Suprapubic skin (tissue), 4 donors: ENCODE measurements at regions not wholly inside any gene's neighbourhood (a gene's known extent, or its start where the extent isn't known, plus 50 kb on each side); places are given as distances from the start of the nearest gene placed in this dataset.
"Not testable (repeated sequence)": the region's sequence is repeated elsewhere in the genome, so short reads cannot be mapped to it uniquely, and the experiment has no call there.

Source experiments
- DNase-seq, 2 donors: peaks; one replicate each; pipeline ENCODE4 v3.0.0-alpha.2; 2019; ENCODE audit warnings: low spot score in 2 of 2
- H3K27ac ChIP-seq: fragments of 200-600 bp; sonication (generic); one replicate; pipeline ENCODE4 v1.5.1; 2019
- H3K27me3 ChIP-seq: fragments of 200-600 bp; sonication (generic); one replicate; pipeline ENCODE4 v1.5.1; 2019
- H3K36me3 ChIP-seq: fragments of 200-600 bp; sonication (generic); one replicate; pipeline ENCODE4 v1.5.1; 2019
- H3K4me1 ChIP-seq: fragments of 200-600 bp; sonication (generic); one replicate; pipeline ENCODE4 v1.5.1; 2019
- H3K4me3 ChIP-seq: fragments of 200-600 bp; sonication (generic); one replicate; pipeline ENCODE4 v1.5.1; 2019; ENCODE audit warnings: mild to moderate bottlenecking
- H3K9me3 ChIP-seq: fragments of 200-600 bp; sonication (generic); one replicate; pipeline ENCODE4 v1.5.1; 2019
- CTCF ChIP-seq, 2 donors: fragments of 200-600 bp in 1 of 2; fragments of 450-650 bp in 1 of 2; sonication (generic) in 1 of 2; IDR thresholded peaks; one replicate each; pipeline ENCODE4 v1.5.1; 2016 to 2019; ENCODE audit warnings: antibody characterized with exemption in 2 of 2, mild to moderate bottlenecking in 1 of 2, moderate library complexity in 1 of 2
- EP300 ChIP-seq: sonication (generic); formaldehyde crosslinking; IDR thresholded peaks from one replicate; pipeline ENCODE4 v1.6.1; 2017; ENCODE audit warnings: antibody characterized with exemption
- POLR2A ChIP-seq, 2 donors: fragments of 450-650 bp; IDR thresholded peaks; one replicate each; pipeline ENCODE4 v1.6.1; 2017; ENCODE audit warnings: antibody characterized with exemption in 2 of 2, mild to moderate bottlenecking in 2 of 2, moderate library complexity in 2 of 2
- POLR2AphosphoS5 ChIP-seq, 3 donors: sonication (generic); formaldehyde crosslinking; IDR thresholded peaks; one replicate each; pipeline ENCODE4 v1.6.1; 2017; ENCODE audit warnings: antibody characterized with exemption in 3 of 3
- WGBS: methylation state at CpG from one replicate; pipeline ENCODE4 v1.1.5; 2018; 5-methylcytosine and 5-hydroxymethylcytosine counted together

GRCh38 chr6:48520951-48521350, 410.0 kb upstream of the PTCHD4 start:
- Histone ChIP-seq H3K4me1 (no peaks in the 10 kb centered on the region), H3K4me3 (no peak overlapping the region), H3K27me3 (no peaks in the 10 kb centered on the region), H3K9me3 (no peaks in the 10 kb centered on the region), H3K36me3 (no peaks in the 10 kb centered on the region), H3K27ac (no peak overlapping the region)
- 41% methylated on average over 2 of the region's 2 CpGs for WGBS
- DNase-seq: no peak
- TF ChIP-seq POLR2AphosphoS5 (IDR thresholded peaks at IDR 0.05): no peak
- no peak for TF ChIP-seq CTCF (IDR thresholded peaks at IDR 0.05)
- no peak for TF ChIP-seq EP300

GRCh38 chr6:48512390-48512789, 401.4 kb upstream of the PTCHD4 start:
- no peak for DNase-seq
- Histone ChIP-seq H3K27ac (no peak overlapping the region), H3K36me3 (no peaks in the 10 kb centered on the region), H3K4me3 (no peak overlapping the region), H3K9me3 (no peaks in the 10 kb centered on the region), H3K4me1 (no peaks in the 10 kb centered on the region), H3K27me3 (no peaks in the 10 kb centered on the region)
- no peak for TF ChIP-seq POLR2A (IDR thresholded peaks at IDR 0.05)
- TF ChIP-seq EP300: no peak
- TF ChIP-seq CTCF (IDR thresholded peaks at IDR 0.05): no peak
- TF ChIP-seq POLR2AphosphoS5 (IDR thresholded peaks at IDR 0.05): no peak

- TF ChIP-seq POLR2AphosphoS5 (IDR thresholded peaks at IDR 0.05) (no peak), EP300 (no peak), CTCF (IDR thresholded peaks at IDR 0.05) (no peak), POLR2A (IDR thresholded peaks at IDR 0.05) (no peak)
- no peaks in the 10 kb centered on the region for H3K27me3 ChIP-seq
- 56% methylated on average over 2 of the region's 2 CpGs for WGBS
Observed at GRCh38 chr6:48511378-48511777, 400.4 kb upstream of the PTCHD4 start.

GRCh38 chr6:48505621-48506020, 394.6 kb upstream of the PTCHD4 start:
- no peaks in the 10 kb centered on the region for H3K27me3 ChIP-seq
- WGBS: 75% methylated on average over 2 of the region's 2 CpGs
- H3K4me3 ChIP-seq: no peak overlapping the region
- no peak overlapping the region for H3K27ac ChIP-seq
- no peaks in the 10 kb centered on the region for H3K36me3 ChIP-seq
- no peaks in the 10 kb centered on the region for H3K9me3 ChIP-seq
- no peak for TF ChIP-seq POLR2AphosphoS5 (IDR thresholded peaks at IDR 0.05)
- no peak for TF ChIP-seq EP300
- TF ChIP-seq CTCF (IDR thresholded peaks at IDR 0.05): no peak
- TF ChIP-seq POLR2A (IDR thresholded peaks at IDR 0.05): no peak
- H3K4me1 ChIP-seq: no peaks in the 10 kb centered on the region
- no peak for DNase-seq

More at GRCh38 chr6:48511378-48511777, 400.4 kb upstream of the PTCHD4 start:
- no peaks in the 10 kb centered on the region for H3K4me1 ChIP-seq
- H3K4me3 ChIP-seq: no peak overlapping the region
- H3K36me3 ChIP-seq: no peaks in the 10 kb centered on the region
- no peaks in the 10 kb centered on the region for H3K9me3 ChIP-seq
- DNase-seq: no peak
- H3K27ac ChIP-seq: no peak overlapping the region

GRCh38 chr6:48493432-48493831, 382.4 kb upstream of the PTCHD4 start:
- H3K4me1 ChIP-seq, H3K27me3 ChIP-seq, H3K36me3 ChIP-seq, DNase-seq, H3K4me3 ChIP-seq, H3K27ac ChIP-seq, H3K9me3 ChIP-seq: not testable (repeated sequence)
- 84% methylated on average over 2 of the region's 2 CpGs for WGBS

GRCh38 chr6:48490658-48491057, 379.7 kb upstream of the PTCHD4 start:
- Histone ChIP-seq H3K4me1 (no peaks in the 10 kb centered on the region), H3K9me3 (no peaks in the 10 kb centered on the region), H3K36me3 (no peaks in the 10 kb centered on the region), H3K27ac (no peak overlapping the region), H3K4me3 (no peak overlapping the region), H3K27me3 (no peaks in the 10 kb centered on the region)
- 88% methylated on average over 4 of the region's 4 CpGs for WGBS
- DNase-seq: no peak
- no peak for TF ChIP-seq POLR2AphosphoS5 (IDR thresholded peaks at IDR 0.05)
- no peak for TF ChIP-seq POLR2A (IDR thresholded peaks at IDR 0.05)
- no peak for TF ChIP-seq CTCF (IDR thresholded peaks at IDR 0.05)
- no peak for TF ChIP-seq EP300
